Stimulated activated CD4-positive, alpha-beta T cell treated with anti-CD3 and anti-CD28 coated beads, Interleukin-15, amount 100 ng/mL, for 24 hours (primary cell): ENCODE measurements at regions not wholly inside any gene's neighbourhood (a gene's known extent, or its start where the extent isn't known, plus 50 kb on each side); places are given as distances from the start of the nearest gene placed in this dataset.

Experiments
- DNase-seq: peaks from one replicate; pipeline ENCODE4 v3.0.0-alpha.2; 2020

DNA sequence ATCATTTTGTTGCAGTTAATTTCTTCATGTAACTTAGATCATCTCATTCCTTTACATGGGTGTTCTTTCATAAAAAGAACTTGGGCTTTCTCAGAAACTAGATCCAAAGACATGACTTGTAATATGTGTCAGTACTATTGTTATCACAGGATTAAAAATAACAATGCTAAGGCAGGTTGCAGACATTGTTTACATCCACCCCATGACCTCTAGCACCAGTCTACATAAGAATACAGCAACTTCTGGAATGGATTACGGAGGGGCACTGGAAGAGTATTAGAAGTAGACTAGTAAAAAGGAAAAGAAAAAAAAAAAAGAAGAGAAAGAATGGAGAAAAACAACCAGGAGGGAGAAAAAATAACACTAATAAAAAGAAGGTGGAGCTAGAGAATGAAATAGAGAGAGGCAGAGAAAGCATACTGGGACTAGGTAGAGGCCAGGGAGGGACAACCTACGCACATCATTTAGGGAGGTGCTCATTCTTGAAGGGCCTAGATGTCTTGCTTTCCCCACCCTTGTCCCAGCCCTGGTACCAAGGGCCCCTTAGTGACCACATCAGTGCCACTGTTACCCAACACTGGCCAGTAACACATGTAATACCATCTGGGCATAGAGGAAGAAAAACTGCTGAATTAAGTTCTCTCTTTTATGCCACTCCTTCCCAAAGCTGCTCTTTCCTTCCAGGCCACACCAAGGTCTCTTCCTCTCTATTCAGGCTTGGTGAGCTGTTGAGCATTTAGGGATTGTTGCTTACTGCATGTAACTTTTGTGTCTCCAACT is 70.6 kb upstream of the KLF7 start:
- no peak for DNase-seq

DNA sequence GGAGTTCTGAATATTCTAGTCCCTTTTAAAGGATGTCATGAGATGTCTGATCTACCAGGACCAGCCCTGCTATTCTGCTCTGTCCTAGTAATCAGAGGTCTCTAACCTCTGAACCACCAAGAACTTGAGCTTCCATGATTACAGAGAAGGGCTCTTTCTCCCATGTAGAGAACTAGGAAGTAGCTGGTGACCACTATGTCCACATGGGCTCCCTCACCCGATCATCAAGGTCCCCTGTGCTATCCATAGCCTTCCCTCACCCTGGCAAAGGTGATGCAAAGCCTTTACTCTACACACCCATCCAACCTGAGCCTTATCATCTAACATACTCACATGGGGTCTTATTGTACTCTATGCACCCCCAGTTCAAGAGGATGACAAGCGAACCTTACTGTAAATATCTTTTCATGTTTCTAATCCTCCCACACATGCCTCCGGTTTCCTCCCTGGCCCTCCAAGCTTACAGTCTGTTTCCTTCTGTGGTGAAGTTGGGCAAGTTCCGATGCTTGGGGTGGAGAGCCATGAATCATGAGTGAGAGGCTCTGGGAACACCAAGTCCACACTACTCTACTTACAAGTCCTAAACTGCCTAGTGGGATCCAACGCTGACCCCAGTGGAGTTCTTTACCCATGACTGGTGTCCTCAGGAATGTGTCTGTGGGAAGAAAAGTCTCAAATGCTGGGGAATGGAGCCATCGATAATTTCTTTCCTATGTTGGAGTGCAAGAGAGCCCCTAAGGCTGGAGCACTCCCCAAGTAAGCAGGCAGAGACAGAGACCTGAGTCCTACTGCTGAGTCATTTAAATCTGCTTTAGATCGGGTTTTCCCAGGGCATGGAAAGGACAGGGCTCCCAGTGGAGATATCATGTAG is 73.3 kb upstream of the KLF7 start:
- DNase-seq = peak; percentile 68

DNA sequence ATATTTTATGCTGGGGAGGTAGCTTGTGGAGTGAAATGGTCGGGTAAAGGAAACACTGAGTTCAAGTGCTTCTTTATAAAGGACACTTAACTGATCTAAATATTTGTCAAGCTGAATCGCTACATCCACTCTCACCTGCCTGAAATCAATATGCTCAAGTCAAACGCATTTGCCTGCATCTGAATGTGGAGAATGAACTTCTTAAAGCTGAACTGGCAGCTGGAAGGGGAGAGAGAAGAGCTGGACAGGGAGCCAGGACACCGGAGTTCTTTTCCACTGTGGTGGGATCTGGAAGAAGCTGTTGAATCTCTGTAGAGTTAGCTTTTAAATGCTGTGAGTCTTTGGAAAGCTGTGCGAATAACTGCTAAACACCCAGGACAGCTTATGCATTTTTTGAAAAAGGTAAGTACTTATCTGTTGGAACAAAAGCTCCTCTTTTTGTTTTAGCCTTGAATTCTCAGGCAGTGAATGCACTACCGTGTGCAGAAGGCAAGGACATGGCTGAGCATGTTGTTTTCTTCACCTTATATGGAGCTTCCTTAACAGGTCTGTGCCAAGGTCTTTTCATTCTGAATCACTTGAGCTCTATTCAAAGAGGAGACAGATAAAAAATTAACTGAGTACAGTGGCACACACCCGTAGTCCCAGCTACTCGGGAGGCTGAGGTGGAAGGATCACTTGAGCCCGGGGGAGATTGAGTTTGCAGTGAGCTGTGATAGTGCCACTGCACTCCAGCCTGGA is 74.2 kb upstream of the KLF7 start:
- no peak for DNase-seq

DNA sequence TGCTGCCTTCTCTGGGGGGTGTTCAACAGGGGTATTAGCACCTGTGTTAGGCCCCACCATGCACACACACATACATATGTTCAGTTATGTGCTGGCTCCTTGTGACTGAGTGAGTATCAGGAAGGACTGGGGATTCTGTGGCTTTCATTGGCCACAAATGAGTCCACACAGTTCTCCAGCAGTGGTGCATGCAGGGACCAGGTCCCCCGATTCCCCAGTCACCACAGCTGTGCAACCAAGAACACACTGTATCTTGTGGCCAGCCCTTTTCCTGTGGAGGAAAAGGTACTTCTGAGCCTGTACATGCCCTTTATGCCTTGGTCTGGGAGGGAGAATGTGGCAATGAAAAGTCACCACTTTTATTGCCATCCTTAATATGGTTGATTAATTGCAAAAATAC is 74.9 kb upstream of the KLF7 start:
- peak; percentile 29 for DNase-seq

DNA sequence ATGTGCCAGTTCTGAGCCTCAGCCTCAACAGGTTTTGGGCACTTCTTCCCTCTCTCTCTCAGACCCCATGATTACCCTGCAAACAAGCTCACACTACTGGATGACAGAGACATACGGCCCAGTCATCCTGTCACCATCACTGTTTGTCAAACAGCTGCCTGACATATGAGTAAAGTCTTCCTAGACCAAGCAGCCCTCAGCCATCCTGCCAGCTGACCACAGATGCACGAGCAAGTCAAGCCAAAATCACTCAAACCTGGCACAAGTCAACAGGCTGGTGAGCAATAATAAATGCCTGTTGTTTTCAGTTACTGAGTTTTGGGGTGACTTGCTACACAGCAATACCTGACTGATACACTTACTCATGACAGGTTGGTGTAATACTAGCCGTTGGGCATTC is 75.5 kb upstream of the KLF7 start:
- peak; percentile 60 for DNase-seq

DNA sequence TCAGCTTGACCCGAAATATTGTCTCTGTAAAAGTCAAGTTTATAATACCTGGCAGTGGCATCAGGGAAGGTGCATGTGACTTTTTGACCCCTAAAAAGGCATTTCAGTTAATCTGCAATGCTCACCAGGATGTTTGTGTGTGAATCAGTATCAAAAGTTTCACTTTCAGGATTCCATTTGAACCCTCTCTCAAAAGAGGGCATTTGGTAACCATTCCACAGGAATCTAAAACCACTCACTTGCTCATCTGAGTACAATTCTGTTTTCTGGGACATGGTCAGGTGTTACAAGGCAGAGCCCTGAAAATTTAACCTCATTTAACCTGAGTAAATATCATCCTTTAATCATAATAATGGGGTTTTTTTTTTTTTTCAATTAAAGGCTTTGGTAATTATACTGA is 77.9 kb upstream of the KLF7 start:
- DNase-seq = no peak

DNA sequence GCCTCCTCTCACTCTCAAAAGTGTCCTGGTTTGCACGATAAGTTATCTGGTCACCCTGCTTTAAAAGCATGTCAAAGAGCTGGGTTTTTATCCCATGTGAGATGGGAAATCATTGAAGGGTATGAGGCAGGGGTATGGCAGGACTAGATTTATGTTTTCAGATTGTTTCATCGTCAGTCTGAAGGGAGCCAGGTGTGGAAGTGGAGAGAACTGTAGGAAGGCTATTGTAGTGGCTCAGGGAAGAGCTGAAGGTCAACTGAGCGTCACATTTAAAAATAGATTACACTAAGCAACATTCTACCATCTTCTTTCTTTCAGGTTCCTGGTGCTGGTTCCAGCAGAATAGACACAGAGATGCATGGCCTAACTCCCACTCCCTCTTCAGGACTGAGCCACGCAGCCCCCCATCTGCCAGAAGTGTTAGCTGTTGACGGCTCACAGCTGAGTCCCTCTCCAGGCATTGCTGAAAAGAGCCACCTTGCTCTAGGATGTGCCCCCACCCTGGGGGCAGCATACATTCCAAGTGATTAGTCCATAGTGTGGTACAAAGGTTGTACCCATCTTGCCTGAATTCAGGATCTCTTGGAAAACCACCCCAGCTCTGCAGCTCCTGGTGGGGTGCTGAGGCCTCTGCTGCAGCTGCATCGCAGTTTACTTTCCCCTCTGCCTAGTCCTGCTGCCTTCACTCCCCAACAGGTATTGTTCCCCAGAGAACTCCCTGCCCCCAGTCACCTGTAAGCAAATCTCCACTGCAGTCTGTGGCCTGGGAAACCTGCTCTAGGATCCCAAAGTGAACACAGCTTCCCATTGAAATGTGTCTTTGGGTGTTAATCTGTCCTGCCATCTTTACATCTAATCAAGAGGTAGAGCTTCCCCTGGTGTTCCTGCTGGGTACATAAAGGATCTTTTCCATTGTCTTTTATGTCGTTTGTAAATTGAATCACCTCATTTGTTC is 79.5 kb upstream of the KLF7 start:
- DNase-seq = no peak

DNA sequence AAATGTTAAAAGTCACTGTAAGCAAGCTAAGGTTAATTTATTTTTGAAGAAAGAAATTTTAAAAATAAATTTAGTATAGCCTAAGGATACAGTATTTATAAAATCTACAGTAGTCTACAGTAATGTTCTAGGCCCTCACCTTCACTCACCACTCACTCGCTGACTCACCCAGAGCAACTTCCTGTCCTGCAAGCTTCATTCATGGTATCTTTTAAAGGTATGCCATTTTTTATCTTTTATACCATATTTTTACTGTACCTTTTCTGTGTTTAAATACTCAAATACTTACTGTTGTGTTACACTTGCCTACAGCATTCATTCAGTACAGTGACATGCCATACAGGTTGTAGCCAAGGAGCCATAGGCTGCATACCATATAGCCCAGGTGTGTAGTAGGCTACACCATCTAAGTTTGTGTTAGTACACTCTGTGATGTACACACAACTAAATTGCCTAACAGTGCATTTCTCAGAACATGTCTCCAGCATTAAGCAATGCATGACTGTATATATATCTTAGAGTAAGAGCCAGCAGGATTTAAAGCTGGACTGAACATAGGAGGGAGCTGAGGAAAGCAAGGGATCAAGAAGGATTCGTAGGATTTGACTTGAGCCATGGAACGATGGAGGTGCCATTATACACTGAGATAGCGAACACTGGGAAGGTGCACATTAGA is 83.1 kb upstream of the KLF7 start:
- DNase-seq = no peak

DNA sequence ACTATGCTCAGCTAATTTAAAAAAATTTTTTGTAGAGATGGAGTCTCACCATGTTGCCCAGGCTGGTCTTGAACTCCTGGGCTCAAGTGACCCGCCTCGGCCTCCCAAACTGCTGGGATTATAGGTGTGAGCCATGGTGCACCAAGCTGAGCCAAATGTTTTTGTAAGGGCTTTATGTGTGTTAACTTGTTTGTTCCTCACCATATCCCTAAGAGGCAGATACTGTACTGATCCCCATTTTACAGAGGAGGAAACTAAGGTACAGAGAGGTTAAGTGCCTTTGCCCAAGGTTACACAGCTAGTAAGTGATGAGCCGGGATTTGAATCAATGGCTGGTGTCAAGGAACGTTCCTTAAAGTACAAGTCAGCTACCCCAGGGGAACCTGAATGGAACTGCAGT is 85.3 kb upstream of the KLF7 start:
- DNase-seq = no peak

DNA sequence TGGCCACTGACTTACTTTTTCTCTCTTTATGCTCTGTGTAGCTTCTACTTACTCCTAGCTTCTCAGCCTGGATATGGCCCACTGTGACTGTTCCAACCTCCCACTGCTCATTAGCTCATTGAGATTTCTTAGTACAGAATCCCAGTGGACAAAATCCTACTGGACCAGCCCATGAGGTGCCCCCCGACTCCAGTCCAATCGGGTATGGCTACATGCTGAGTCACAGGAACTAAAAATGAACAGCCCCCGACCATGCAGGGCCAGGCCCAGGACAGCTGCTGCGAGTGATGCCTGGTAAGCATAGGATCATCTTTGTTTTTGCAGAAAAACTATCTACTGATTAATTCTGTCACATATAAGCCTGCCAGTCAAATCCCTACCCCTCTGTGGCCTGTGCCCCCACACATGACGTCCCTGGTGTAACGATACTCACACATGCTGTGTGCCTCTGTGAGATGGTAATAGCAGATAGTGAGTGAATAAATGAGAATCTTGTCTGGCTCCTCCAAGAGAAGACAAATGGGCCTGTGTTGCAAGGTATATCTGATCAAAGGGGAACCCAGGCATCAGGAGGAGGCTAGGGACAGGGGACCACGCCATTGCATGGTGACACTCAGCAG is 85.9 kb upstream of the KLF7 start:
- DNase-seq = peak; percentile 41

DNA sequence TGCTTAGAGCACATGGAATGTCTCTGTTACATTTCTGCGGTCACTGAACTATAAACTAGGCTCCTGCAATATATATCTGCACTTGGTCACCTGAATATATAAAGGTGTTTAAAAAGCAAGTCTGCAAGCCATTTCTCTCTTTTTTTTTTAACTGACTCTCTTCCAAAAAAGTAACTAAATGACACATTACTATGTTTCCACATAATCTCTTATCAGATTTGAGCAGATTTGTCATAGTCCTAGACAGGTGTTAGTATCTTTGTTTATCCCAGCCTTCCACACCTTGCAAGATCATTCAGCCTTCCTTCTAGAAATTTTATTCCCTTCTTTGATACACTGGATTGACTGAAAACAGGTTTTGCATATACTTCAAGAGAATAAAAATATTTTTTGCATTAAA is 86.7 kb upstream of the KLF7 start:
- no peak for DNase-seq

DNA sequence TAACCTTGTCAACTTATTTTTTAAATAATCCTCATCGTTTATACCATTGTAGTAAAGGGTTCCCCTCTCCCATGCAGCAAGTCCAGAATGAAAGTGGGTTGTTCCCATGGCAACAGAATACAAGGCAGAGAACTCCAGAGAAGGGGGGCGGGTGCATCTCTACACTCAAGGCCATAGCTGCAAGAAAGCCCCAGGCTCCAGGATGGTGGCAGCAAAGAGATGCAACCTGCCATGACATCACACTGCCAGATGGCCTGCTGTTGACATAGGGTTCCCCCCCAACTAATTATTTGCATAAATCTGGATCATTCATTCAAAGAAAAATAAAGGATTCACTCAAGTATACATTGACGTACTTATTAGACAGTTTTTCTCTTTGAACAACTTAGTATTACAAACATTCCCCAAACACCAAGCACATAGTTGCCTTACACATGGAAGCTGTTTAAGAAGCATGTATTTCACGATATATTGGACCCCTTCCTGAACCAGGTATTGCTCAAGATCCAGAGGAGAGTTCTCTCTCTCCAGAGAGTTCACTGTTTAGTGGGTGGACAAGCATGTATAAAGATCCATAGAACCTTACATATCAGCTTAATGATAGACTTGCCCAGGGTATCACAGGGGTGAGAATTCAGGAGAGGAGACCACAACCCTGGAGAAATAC is 87.4 kb upstream of the KLF7 start:
- no peak for DNase-seq

DNA sequence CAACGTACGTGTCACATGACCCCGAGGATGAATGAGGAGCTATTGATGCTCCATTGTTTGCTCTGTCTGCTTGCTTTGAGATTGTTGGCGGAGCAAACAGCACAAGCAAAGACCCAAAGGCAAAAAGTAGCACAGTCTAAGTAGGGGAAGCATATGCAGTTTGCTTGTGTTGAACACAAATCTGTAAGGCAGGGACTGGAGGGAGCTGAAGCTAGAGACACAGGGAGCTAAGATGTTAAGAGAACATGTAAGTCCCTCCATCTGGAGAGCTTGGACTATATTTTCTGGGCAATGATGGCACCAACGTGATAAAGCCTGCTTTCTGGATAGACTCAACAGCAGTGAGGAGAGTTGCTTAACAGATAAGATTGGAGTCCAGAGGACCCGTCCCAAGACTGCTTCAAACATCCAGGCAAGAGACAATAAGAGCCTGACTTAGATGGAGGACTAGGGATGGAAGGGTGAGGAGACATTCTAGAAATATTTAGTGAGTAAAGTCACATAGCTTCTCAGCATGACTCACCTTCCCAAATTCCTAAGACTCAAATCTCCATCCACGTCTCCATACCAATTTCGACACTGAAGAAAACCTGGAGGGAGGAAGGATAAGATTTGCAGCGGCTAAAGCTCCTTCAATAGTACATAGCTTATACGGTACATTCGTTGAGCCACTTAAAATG is 88.1 kb upstream of the KLF7 start:
- DNase-seq = no peak

DNA sequence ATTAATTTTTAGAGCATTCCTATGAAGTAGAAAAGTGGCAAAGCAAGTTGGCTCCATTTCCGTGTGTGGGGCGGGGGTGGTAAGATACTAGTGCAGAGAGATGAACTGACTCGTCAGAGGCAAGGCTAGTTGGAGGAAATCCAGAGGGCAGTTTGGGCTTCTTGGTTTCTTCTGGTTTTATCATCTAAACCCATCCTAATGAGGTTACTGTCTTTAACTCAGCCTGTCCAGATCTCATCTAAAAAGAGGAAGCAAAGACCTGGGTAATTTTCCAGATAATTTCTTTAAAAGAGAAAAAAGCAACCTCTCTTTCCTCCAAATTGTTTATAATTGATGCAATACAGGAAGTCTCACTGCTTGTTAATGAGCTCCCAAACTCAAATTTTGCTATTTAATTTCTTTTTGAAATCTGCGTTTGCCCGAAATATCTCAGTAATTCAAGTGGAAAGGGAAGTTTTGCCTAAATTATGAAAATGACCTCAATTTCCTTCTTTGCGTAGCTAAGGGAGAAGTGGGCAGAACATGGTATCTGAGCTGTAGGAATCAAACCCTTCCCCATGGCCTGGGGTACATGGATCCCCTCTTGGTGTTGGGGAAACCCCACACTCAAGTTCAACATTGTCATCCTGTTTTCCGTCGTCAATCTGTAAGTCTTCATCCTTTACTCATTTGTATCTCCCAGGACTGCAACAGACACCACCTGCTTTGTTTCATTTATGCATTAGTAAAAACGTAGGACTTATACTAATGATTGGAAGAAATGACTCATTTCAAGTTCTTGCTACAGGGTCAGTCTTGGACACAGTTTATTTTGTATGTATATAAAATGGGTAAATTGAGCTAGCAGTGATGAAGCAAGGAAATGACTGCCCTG is 89.1 kb upstream of the KLF7 start:
- peak; percentile 32 for DNase-seq

DNA sequence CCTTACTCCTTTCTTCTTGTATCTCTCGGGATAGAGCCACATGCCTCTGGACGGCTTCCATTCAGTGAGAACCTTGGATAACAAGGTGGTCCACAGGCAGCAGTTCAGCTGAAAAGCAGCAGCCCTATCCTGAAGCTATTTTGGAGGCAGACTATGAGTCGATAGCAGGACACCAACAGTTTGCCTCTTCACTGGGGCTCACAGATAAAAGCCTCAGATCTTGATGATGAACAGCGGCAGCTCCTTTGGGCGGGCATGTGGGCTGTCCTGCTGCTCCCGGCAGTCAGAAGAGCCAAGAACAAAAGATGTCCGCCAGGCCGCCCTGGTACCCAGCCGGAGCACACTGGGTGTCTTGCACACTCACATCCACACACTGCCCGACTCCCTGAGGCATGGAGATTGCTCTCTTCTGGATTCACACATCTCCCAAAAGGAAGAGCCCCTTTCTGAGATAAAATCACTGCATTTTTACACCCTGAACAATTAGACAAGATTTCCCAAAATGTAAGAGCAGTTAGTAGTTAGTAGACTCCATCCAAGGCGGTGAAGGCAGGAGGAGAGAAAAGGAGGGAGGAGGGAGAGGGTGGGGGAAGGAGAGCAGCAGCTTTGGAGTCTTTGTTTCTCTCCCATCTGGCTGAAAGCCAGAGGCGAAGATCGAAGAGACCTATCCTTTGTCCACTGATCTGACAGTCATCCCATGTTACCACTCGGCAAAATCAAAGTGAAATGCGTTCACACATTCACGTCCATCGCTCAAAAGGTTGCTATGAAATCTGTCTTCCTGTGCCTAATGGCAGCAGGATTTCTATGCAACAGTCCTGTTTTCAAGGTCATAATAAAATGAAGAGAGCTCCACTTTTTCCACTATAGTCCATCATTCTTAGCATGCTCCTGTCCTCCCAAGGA is 90.1 kb upstream of the KLF7 start:
- no peak for DNase-seq

DNA sequence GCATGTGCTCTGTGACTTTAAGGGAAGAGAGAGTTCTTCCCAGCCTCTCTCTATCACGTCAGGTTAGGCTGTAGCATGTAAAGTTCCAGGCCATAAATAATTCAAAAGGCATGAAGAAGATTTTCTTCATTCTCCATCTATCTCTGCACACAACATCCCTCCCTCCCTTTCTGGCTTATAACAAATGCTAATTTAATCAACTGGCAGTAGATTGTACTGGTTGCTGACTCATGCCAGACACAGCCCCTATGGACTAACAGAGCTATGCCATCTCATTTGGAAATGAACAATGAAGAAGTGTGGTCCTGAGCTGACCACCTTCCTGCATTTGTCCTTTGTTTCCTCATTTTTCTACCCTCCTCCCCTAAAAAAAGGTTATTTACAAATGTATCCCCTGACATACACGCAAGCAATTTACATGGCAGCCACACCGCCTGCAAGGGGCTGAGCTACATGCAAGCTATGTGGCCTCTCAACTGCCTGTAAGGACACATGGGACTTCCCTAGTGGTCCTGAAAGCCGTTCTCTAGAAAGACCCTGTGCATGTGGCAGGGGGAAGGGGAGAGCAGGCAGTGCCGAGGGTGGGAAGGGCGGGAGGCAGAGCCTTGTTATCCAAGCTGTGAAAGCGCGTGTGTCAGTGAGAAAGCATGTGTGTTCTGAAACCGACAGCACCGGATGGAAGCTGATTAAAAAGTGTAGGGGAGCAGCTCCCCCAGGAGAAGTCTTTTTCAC is 90.9 kb upstream of the KLF7 start:
- DNase-seq = no peak
